KMS-11 (cell line): ENCODE measurements at regions not wholly inside any gene's neighbourhood (a gene's known extent, or its start where the extent isn't known, plus 50 kb on each side); places are given as distances from the start of the nearest gene placed in this dataset.

Experiments
- H2AFZ ChIP-seq: fragments of 200-600 bp; sonication (generic); 2 replicates; pipeline ENCODE4 v1.6.1; 2016; ENCODE audit warnings: antibody characterized with exemption, mixed run types, low read depth
- H3K27ac ChIP-seq: fragments of 200-600 bp; sonication (generic); 2 replicates; pipeline ENCODE4 v1.6.1; 2016; ENCODE audit warnings: mild to moderate bottlenecking, mixed run types
- H3K27me3 ChIP-seq: fragments of 200-600 bp; sonication (generic); 2 replicates; pipeline ENCODE4 v1.6.1; 2017; ENCODE audit warnings: mild to moderate bottlenecking, low read depth, mixed run types, moderate library complexity; ENCODE audit not compliant: insufficient read depth
- H3K36me3 ChIP-seq: fragments of 200-600 bp; sonication (generic); 2 replicates; pipeline ENCODE4 v1.6.1; 2017; ENCODE audit warnings: mild to moderate bottlenecking, mixed run types; ENCODE audit not compliant: insufficient read depth
- H3K4me1 ChIP-seq: fragments of 200-600 bp; sonication (generic); 2 replicates; pipeline ENCODE4 v1.6.1; 2016; ENCODE audit warnings: mild to moderate bottlenecking, low read depth, mixed run types; ENCODE audit not compliant: poor library complexity, severe bottlenecking
- H3K4me2 ChIP-seq: fragments of 200-600 bp; sonication (generic); 2 replicates; pipeline ENCODE4 v1.7.0; 2016; ENCODE audit warnings: mild to moderate bottlenecking, mixed run types
- H3K4me3 ChIP-seq: fragments of 200-600 bp; sonication (generic); IDR thresholded peaks from 2 replicates; pipeline ENCODE4 v1.6.1; 2017; ENCODE audit warnings: low read depth, low read length, mixed read lengths; ENCODE audit not compliant: insufficient read depth
- H3K79me2 ChIP-seq: fragments of 200-600 bp; sonication (generic); 2 replicates; pipeline ENCODE4 v1.6.1; 2016; ENCODE audit warnings: low read depth, mixed run types; ENCODE audit not compliant: insufficient read depth
- H3K9ac ChIP-seq: fragments of 200-600 bp; sonication (generic); 2 replicates; pipeline ENCODE4 v1.6.1; 2016; ENCODE audit warnings: mild to moderate bottlenecking, mixed run types
- H4K20me1 ChIP-seq: fragments of 200-600 bp; sonication (generic); 2 replicates; pipeline ENCODE4 v1.6.1; 2016; ENCODE audit warnings: mild to moderate bottlenecking, mixed run types; ENCODE audit not compliant: insufficient read depth
- CTCF ChIP-seq: fragments of 200-600 bp; sonication (generic); conservative IDR thresholded peaks from 2 replicates; pipeline ENCODE4 v1.6.1; 2017; ENCODE audit warnings: low read depth, mild to moderate bottlenecking, antibody characterized with exemption, low read length, moderate library complexity, mixed read lengths

- H3K27ac ChIP-seq = no peak overlapping the region
- H4K20me1 ChIP-seq = no peaks in the 10 kb centered on the region
- H3K79me2 ChIP-seq = no peaks in the 10 kb centered on the region
- no peak overlapping the region for H2AFZ ChIP-seq
- no peaks in the 10 kb centered on the region for H3K4me1 ChIP-seq
- no peak overlapping the region for H3K4me3 ChIP-seq
- no peaks in the 10 kb centered on the region for H3K36me3 ChIP-seq
- no peak overlapping the region for H3K9ac ChIP-seq
- no peaks in the 10 kb centered on the region for H3K27me3 ChIP-seq
- no peak for TF ChIP-seq CTCF
- no peak overlapping the region for H3K4me2 ChIP-seq
Observed at GRCh38 chr20:7301807-7302206, 534.3 kb downstream of the BMP2 start.

- Histone ChIP-seq H3K27me3 (no peaks in the 10 kb centered on the region), H3K36me3 (no peaks in the 10 kb centered on the region), H3K4me3 (no peak overlapping the region), H3K9ac (no peak overlapping the region), H3K79me2 (no peaks in the 10 kb centered on the region), H3K4me2 (no peak overlapping the region), H4K20me1 (no peaks in the 10 kb centered on the region), H3K27ac (no peak overlapping the region), H3K4me1 (no peaks in the 10 kb centered on the region), H2AFZ (no peak overlapping the region)
- no peak for TF ChIP-seq CTCF
Observed at GRCh38 chr20:7302250-7302649, 534.8 kb downstream of the BMP2 start.

GRCh38 chr20:7305976-7306375 lies 538.5 kb downstream of the BMP2 start:
- Histone ChIP-seq H3K4me3 (no peak overlapping the region), H3K27me3 (no peaks in the 10 kb centered on the region), H4K20me1 (no peaks in the 10 kb centered on the region), H3K79me2 (no peaks in the 10 kb centered on the region), H3K27ac (no peak overlapping the region), H3K9ac (no peak overlapping the region), H2AFZ (no peak overlapping the region), H3K4me2 (no peak overlapping the region), H3K4me1 (no peaks in the 10 kb centered on the region), H3K36me3 (no peaks in the 10 kb centered on the region)
- TF ChIP-seq CTCF = no peak

- TF ChIP-seq CTCF = no peak
- no peaks in the 10 kb centered on the region for H3K4me1 ChIP-seq
- H3K27me3 ChIP-seq = no peaks in the 10 kb centered on the region
- H4K20me1 ChIP-seq = no peaks in the 10 kb centered on the region
- no peak overlapping the region for H2AFZ ChIP-seq
- H3K4me2 ChIP-seq = no peak overlapping the region
- no peaks in the 10 kb centered on the region for H3K36me3 ChIP-seq
- no peak overlapping the region for H3K27ac ChIP-seq
- H3K4me3 ChIP-seq = no peak overlapping the region
- no peak overlapping the region for H3K9ac ChIP-seq
- no peaks in the 10 kb centered on the region for H3K79me2 ChIP-seq
Observed at GRCh38 chr20:7308163-7308562, 540.7 kb downstream of the BMP2 start.

- H3K27me3 ChIP-seq = no peaks in the 10 kb centered on the region
- TF ChIP-seq CTCF = no peak
- no peak overlapping the region for H3K9ac ChIP-seq
- no peaks in the 10 kb centered on the region for H3K4me1 ChIP-seq
- no peak overlapping the region for H3K4me2 ChIP-seq
- no peak overlapping the region for H3K4me3 ChIP-seq
- H3K36me3 ChIP-seq = no peaks in the 10 kb centered on the region
- no peak overlapping the region for H2AFZ ChIP-seq
- H4K20me1 ChIP-seq = no peaks in the 10 kb centered on the region
- no peak overlapping the region for H3K27ac ChIP-seq
- no peaks in the 10 kb centered on the region for H3K79me2 ChIP-seq
Observed at GRCh38 chr20:7313047-7313446, 545.6 kb downstream of the BMP2 start.
